NCI-H345 treated with DMSO at 0.1 percent for 48 hours (cell line): ENCODE measurements at regions not wholly inside any gene's neighbourhood (a gene's known extent, or its start where the extent isn't known, plus 50 kb on each side); places are given as distances from the start of the nearest gene placed in this dataset.
"Not testable (repeated sequence)": the region's sequence is repeated elsewhere in the genome, so short reads cannot be mapped to it uniquely, and the experiment has no call there.

Source experiments
- DNase-seq: peaks from one replicate; lab custom pipeline; 2025; ENCODE audit not compliant: unreplicated experiment; lab: John Stamatoyannopoulos, UW

- DNase-seq: no peak
Observed at GRCh38 chr14:54010981-54011380, 54.4 kb upstream of the BMP4 start.

- no peak for DNase-seq
Observed at GRCh38 chr14:54023027-54023426, 66.4 kb upstream of the BMP4 start.

- DNase-seq: no peak
Observed at GRCh38 chr14:54025661-54026060, 69.0 kb upstream of the BMP4 start.

GRCh38 chr14:54026671-54027070 lies 70.0 kb upstream of the BMP4 start:
- no peak for DNase-seq

- not testable (repeated sequence) for DNase-seq
Observed at GRCh38 chr14:54030996-54031395, 74.4 kb upstream of the BMP4 start.

- DNase-seq: not testable (repeated sequence)
Observed at GRCh38 chr14:54033285-54033684, 76.7 kb upstream of the BMP4 start.

- no peak for DNase-seq
Observed at GRCh38 chr14:54038724-54039123, 82.1 kb upstream of the BMP4 start.

- DNase-seq: no peak
Observed at GRCh38 chr14:54039311-54039710, 82.7 kb upstream of the BMP4 start.

GRCh38 chr14:54040846-54041245 lies 84.2 kb upstream of the BMP4 start:
- no peak for DNase-seq

GRCh38 chr14:54046250-54046649 lies 89.6 kb upstream of the BMP4 start:
- DNase-seq: no peak

- DNase-seq: no peak
Observed at GRCh38 chr14:54047645-54048308, 91.2 kb upstream of the BMP4 start.

GRCh38 chr14:54048311-54048710 lies 91.7 kb upstream of the BMP4 start:
- DNase-seq: no peak

- no peak for DNase-seq
Observed at GRCh38 chr14:54048736-54049135, 92.1 kb upstream of the BMP4 start.

GRCh38 chr14:54050759-54051158 lies 94.1 kb upstream of the BMP4 start:
- no peak for DNase-seq

GRCh38 chr14:54052696-54053385 lies 96.2 kb upstream of the BMP4 start:
- DNase-seq: no peak

- no peak for DNase-seq
Observed at GRCh38 chr14:54053386-54053745, 96.7 kb upstream of the BMP4 start.

- DNase-seq: no peak
Observed at GRCh38 chr14:54058505-54058904, 101.9 kb upstream of the BMP4 start.

GRCh38 chr14:54083549-54084239 lies 127.1 kb upstream of the BMP4 start:
- DNase-seq: no peak

GRCh38 chr14:54085232-54085761 lies 128.7 kb upstream of the BMP4 start:
- no peak for DNase-seq

- no peak for DNase-seq
Observed at GRCh38 chr14:54085841-54086240, 129.2 kb upstream of the BMP4 start.

GRCh38 chr14:54086767-54087166 lies 130.1 kb upstream of the BMP4 start:
- no peak for DNase-seq

GRCh38 chr14:54087376-54087775 lies 130.8 kb upstream of the BMP4 start:
- no peak for DNase-seq
